Suprapubic skin (tissue), 4 donors: ENCODE measurements at regions not wholly inside any gene's neighbourhood (a gene's known extent, or its start where the extent isn't known, plus 50 kb on each side); places are given as distances from the start of the nearest gene placed in this dataset.
"Not testable (repeated sequence)": the region's sequence is repeated elsewhere in the genome, so short reads cannot be mapped to it uniquely, and the experiment has no call there.

Experiments used
- DNase-seq, 2 donors: peaks; one replicate each; pipeline ENCODE4 v3.0.0-alpha.2; 2019; ENCODE audit warnings: low spot score in 2 of 2
- H3K27ac ChIP-seq: fragments of 200-600 bp; sonication (generic); one replicate; pipeline ENCODE4 v1.5.1; 2019
- H3K27me3 ChIP-seq: fragments of 200-600 bp; sonication (generic); one replicate; pipeline ENCODE4 v1.5.1; 2019
- H3K36me3 ChIP-seq: fragments of 200-600 bp; sonication (generic); one replicate; pipeline ENCODE4 v1.5.1; 2019
- H3K4me1 ChIP-seq: fragments of 200-600 bp; sonication (generic); one replicate; pipeline ENCODE4 v1.5.1; 2019
- H3K4me3 ChIP-seq: fragments of 200-600 bp; sonication (generic); one replicate; pipeline ENCODE4 v1.5.1; 2019; ENCODE audit warnings: mild to moderate bottlenecking
- H3K9me3 ChIP-seq: fragments of 200-600 bp; sonication (generic); one replicate; pipeline ENCODE4 v1.5.1; 2019
- EP300 ChIP-seq: sonication (generic); formaldehyde crosslinking; IDR thresholded peaks from one replicate; pipeline ENCODE4 v1.6.1; 2017; ENCODE audit warnings: antibody characterized with exemption
- POLR2A ChIP-seq, 2 donors: fragments of 450-650 bp; IDR thresholded peaks; one replicate each; pipeline ENCODE4 v1.6.1; 2017; ENCODE audit warnings: antibody characterized with exemption in 2 of 2, mild to moderate bottlenecking in 2 of 2, moderate library complexity in 2 of 2
- POLR2AphosphoS5 ChIP-seq, 3 donors: sonication (generic); formaldehyde crosslinking; IDR thresholded peaks; one replicate each; pipeline ENCODE4 v1.6.1; 2017; ENCODE audit warnings: antibody characterized with exemption in 3 of 3
- WGBS: methylation state at CpG from one replicate; pipeline ENCODE4 v1.1.5; 2018; 5-methylcytosine and 5-hydroxymethylcytosine counted together
- TF ChIP-seq, protein P1 (sequence below), 2 donors: fragments of 200-600 bp in 1 of 2; fragments of 450-650 bp in 1 of 2; sonication (generic) in 1 of 2; IDR thresholded peaks; one replicate each; pipeline ENCODE4 v1.5.1; 2016 to 2019; ENCODE audit warnings: antibody characterized with exemption in 2 of 2, mild to moderate bottlenecking in 1 of 2, moderate library complexity in 1 of 2

DNA sequence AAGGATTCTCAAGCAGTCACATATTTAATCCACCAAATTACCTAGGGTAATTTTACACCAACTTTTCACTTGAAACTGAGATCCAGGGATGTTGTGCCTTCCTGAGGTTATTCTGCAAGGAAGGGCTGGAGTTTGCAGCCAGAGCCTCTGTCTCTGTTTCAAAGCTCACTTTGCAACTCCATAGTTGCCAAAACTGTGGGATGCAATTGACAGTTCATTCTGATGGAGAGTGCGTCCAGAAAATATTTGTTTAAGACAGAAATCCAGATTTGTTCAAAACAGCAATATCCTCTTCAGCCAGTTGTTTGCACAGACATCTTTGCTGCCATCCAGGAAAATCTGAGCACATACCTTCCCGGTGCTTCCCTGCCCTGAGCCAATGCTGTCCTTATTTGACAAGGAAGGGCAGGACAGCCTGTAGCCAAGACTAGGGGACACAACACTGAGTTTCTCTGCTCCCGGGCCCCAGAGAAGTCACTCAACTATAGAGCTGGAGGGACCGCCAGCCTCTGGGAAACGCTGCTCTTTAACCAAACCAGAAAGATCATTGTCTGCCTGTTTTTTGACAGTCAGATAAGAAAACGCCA is 297.4 kb downstream of the HIVEP2 start:
- Histone ChIP-seq H3K27ac (no peak overlapping the region), H3K9me3 (no peaks in the 10 kb centered on the region), H3K4me1 (no peaks in the 10 kb centered on the region), H3K4me3 (no peak overlapping the region), H3K36me3 (no peaks in the 10 kb centered on the region), H3K27me3 (no peaks in the 10 kb centered on the region)
- 50% methylated on average over 6 of the region's 6 CpGs for WGBS
- no peak for DNase-seq
- TF ChIP-seq EP300: no peak
- TF ChIP-seq POLR2A (IDR thresholded peaks at IDR 0.05): no peak
- no peak for TF ChIP-seq POLR2AphosphoS5 (IDR thresholded peaks at IDR 0.05)
- TF ChIP-seq, protein P1, sequence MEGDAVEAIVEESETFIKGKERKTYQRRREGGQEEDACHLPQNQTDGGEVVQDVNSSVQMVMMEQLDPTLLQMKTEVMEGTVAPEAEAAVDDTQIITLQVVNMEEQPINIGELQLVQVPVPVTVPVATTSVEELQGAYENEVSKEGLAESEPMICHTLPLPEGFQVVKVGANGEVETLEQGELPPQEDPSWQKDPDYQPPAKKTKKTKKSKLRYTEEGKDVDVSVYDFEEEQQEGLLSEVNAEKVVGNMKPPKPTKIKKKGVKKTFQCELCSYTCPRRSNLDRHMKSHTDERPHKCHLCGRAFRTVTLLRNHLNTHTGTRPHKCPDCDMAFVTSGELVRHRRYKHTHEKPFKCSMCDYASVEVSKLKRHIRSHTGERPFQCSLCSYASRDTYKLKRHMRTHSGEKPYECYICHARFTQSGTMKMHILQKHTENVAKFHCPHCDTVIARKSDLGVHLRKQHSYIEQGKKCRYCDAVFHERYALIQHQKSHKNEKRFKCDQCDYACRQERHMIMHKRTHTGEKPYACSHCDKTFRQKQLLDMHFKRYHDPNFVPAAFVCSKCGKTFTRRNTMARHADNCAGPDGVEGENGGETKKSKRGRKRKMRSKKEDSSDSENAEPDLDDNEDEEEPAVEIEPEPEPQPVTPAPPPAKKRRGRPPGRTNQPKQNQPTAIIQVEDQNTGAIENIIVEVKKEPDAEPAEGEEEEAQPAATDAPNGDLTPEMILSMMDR (IDR thresholded peaks at IDR 0.05): no peak

DNA sequence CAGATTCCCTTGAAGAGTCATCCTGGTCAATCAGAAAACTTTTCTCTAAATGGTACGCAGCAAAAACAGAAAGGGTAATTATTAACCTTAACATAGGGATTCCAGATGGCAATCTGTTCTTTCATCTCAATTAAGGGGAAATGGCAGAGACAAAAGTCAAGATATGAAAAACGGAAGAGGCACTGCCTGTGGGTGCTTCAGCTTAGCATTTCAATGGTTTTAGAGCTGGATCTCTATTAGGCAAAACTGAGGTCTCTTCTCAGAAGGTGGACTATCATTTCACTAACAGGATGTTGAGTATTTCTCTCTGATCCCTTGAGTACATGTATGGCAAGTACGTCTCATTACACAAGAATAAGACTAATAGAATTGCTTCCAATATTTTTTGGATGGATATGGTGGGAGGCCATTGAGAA is 296.9 kb downstream of the HIVEP2 start:
- H3K36me3 ChIP-seq: no peaks in the 10 kb centered on the region
- WGBS: 42% methylated on average over 3 of the region's 3 CpGs
- no peak for DNase-seq
- no peaks in the 10 kb centered on the region for H3K27me3 ChIP-seq
- H3K9me3 ChIP-seq: no peaks in the 10 kb centered on the region
- no peak overlapping the region for H3K27ac ChIP-seq
- H3K4me1 ChIP-seq: no peaks in the 10 kb centered on the region
- TF ChIP-seq, protein P1 (IDR thresholded peaks at IDR 0.05): no peak
- TF ChIP-seq POLR2AphosphoS5 (IDR thresholded peaks at IDR 0.05): no peak
- no peak for TF ChIP-seq EP300
- TF ChIP-seq POLR2A (IDR thresholded peaks at IDR 0.05): no peak
- H3K4me3 ChIP-seq: no peak overlapping the region

DNA sequence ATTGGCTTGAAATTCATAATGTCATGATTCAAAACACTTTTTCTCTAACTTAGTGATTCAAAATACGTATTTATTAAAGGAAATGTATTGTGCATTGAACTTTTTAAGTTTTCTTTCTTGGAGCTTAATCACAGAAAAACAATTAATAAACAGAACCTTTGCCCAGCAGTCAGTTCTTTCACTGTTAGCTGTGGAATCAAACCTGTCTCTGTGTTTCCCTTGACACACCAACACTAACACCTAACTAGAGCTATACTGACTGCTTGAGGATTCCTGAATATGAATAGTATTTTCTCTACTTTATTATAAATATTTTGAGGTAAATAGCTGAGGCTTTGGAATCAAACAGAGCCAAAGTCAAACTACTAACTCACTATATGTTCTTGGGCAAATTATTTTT is 296.4 kb downstream of the HIVEP2 start:
- Histone ChIP-seq H3K4me1 (no peaks in the 10 kb centered on the region), H3K27me3 (no peaks in the 10 kb centered on the region), H3K4me3 (no peak overlapping the region), H3K36me3 (no peaks in the 10 kb centered on the region), H3K27ac (no peak overlapping the region), H3K9me3 (no peaks in the 10 kb centered on the region)
- WGBS: 67% methylated on average over 1 of the region's 1 CpG
- TF ChIP-seq POLR2AphosphoS5 (IDR thresholded peaks at IDR 0.05) (no peak), EP300 (no peak), POLR2A (IDR thresholded peaks at IDR 0.05) (no peak)
- TF ChIP-seq, protein P1 (IDR thresholded peaks at IDR 0.05): no peak
- DNase-seq: no peak

DNA sequence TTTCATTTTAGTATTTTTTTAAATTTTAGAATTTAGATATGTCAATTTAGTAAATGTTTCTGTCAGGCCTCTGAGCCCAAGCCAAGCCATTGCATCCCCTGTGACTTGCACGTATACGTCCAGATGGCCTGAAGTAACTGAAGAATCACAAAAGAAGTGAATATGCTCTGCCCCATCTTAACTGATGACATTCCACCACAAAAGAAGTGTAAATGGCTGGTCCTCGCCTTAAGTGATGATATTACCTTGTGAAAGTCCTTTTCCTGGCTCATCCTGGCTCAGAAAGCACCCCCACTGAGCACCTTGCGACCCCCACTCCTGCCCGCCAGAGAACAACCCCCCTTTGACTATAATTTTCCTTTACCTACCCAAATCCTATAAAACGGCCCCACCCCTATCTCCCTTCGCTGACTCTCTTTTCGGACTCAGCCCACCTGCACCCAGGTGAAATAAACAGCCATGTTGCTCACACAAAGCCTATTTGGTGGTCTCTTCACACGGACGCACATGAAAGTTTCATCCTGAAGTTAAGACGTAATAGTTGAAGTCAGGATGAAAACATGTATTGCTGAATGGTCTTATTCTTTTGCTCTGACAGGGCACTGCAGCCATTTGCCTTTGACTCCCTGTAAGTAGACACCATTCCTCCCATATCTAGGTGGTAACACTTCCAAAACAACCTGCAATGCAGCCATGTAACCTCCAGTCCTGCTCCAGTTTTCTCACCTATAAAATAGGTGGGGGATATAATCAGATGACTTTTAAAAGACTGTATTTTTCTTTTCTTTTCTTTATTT is 295.3 kb downstream of the HIVEP2 start:
- not testable (repeated sequence) for DNase-seq, H3K9me3 ChIP-seq, H3K27me3 ChIP-seq, H3K27ac ChIP-seq, H3K36me3 ChIP-seq, H3K4me1 ChIP-seq, H3K4me3 ChIP-seq
- WGBS: 90% methylated on average over 11 of the region's 11 CpGs

DNA sequence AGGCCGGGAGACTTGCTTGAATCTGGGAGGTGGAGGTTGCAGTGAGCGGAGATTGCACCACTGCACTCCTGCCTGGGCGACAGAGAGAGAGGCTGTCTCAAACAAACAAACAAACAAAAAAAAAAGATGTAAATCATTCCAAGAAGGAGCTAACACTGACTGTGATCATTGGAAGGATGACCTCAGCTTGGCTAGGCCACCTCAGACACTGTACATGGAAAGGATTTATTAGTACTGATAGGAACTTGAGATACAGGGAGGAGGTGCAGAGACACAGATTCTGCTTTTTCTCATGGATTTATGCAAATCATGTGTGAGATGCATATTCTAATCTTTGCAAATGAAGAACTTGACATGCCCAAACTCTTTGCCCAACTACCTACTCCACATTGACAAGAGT is 293.6 kb downstream of the HIVEP2 start:
- H3K27me3 ChIP-seq: no peaks in the 10 kb centered on the region
- H3K4me3 ChIP-seq: no peak overlapping the region
- DNase-seq: no peak
- no peak for TF ChIP-seq POLR2AphosphoS5 (IDR thresholded peaks at IDR 0.05)
- no peak for TF ChIP-seq EP300
- TF ChIP-seq, protein P1 (IDR thresholded peaks at IDR 0.05): no peak
- TF ChIP-seq POLR2A (IDR thresholded peaks at IDR 0.05): no peak
- H3K9me3 ChIP-seq: no peaks in the 10 kb centered on the region
- no peaks in the 10 kb centered on the region for H3K36me3 ChIP-seq
- WGBS: 91% methylated on average over 3 of the region's 3 CpGs
- H3K4me1 ChIP-seq: no peaks in the 10 kb centered on the region
- no peak overlapping the region for H3K27ac ChIP-seq
